ENCODE measurements at regions not wholly inside any gene's neighbourhood (a gene's known extent, or its start where the extent isn't known, plus 50 kb on each side); places are given as distances from the start of the nearest gene placed in this dataset.

DNA sequence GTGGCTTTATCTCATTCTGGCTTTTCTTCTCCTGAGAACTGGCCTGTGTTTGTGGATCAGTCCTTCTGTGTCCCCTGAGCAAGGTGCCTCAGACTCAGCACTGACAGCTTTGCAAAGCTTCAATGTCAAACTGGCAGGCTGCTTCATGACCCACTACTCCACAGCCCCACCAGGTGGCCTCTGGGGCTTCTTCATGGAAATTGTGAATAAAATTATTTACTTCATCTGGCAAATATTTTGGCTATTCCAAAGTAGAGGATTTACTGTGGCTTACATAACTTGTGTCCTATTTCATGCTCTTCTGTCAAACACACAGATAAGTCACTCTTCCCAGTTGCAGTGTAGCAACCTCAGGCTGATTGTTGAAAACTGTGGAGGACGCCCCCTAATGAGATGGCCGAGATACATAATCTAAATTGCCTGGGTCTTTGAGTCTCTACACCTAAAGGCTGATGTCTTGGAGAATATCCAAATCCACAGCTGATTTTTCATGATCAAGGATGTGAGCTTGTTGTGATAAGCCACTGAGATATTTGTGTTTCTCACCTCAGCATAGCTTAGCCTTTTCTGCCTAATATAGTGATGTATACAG is 721.9 kb upstream of the SLC10A2 start:
- DNase-seq, result no peak

- DNase-seq, result no peak
Observed at GRCh38 chr13:103772576-103772975, 706.4 kb upstream of the SLC10A2 start.

DNA sequence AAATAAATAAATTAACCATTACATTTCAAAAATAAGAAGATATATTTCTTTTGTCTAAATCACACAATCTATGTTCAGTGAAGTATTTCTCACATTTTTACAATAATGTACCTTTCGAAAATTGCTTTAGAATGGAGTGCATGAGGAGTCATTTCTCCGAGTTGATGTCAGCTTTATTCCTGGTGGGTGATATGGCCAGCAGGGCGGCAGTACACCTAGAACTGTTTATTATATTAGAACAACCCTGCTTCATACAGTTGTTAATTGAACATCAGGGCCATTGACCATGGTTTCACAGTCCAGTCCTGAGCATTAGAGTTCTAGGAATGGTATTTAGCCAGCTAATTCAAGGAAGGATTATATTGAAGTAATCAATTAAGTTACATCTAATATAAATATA is 696.3 kb upstream of the SLC10A2 start:
- DNase-seq, result no peak

DNA sequence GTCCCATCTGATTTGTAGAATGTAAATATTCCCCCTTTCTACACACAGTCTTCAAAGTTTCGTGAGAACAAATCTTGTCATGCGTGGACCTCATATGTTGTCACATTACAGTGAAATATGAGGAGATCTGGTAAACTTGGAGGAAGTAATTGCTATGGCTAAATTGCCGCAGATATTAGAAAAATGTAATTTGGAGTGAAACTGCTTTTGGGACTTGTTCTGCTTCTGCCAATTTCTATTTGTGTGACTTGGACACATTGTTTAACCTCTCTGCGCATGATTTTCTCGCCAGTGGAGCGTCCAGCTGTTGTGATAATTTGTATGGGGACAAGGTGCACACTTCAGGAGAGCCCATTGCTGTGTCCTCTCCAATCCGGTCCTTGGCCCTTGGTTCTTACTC is 693.1 kb upstream of the SLC10A2 start:
- no peak for DNase-seq

DNA sequence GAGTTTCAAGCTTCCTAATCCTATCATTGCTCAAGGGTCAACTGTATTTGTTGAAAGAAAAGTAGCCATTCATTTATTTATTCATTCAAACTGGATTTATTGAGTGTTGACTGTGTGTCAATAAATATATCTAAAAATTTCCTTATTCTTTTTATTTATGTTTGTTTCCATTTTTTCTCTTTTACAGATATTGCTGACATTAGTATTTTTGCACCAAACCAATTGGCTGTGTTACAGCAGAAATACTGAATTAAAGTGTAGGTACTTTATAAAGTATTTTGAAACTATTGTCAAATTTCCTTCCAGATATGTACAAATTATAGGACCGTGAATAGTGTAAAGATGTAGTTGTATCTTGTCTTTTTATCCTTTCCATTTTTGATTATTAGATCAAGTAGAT is 692.0 kb upstream of the SLC10A2 start:
- no peak for DNase-seq

GRCh38 chr13:103757361-103757760 is 691.1 kb upstream of the SLC10A2 start:
- DNase-seq, result no peak

- DNase-seq, result no peak
Observed at GRCh38 chr13:103754783-103755182, 688.6 kb upstream of the SLC10A2 start.

DNA sequence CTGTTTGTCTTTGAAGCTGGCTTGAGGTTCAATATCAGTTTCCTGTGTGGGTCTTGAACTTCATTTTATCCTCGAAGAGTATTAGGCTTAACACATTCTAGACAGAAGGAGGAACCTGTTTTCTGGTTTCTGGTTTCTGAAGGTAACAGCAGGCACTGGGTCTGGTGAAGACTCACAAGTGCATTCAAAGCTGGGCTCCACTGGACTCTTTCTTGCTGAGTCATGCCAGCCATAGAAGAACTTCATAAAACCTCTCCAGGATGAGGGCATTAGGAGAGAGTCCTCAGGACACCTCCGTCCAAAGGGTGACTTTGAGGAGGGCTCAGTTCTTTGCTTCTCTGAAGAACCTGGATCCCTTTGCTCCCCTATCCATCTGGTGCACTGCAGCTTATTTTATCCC is 668.6 kb upstream of the SLC10A2 start:
- DNase-seq, result no peak

DNA sequence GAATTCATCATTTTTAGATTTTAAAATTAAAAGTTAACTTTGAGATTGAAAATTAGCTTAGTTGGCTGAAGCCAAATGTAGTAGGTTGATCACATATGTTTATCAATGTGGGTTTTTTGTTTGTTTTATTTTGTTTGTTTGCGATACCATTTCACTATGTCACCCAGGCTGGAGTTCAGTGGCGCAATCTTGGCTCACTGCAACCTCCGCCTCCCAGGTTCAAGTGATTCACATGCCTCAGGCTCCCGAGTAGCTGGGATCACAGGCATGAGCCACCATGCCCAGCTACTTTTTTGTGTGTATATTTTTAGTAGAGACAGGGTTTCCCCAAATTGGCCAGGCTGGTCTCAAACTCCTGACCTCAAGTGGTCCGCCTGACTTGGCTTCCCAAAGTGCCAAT is 665.7 kb upstream of the SLC10A2 start:
- DNase-seq, result no peak

GRCh38 chr13:103730407-103730806 is 664.2 kb upstream of the SLC10A2 start:
- DNase-seq, result no peak

- no peak for DNase-seq
Observed at GRCh38 chr13:103726808-103727207, 660.6 kb upstream of the SLC10A2 start.

DNA sequence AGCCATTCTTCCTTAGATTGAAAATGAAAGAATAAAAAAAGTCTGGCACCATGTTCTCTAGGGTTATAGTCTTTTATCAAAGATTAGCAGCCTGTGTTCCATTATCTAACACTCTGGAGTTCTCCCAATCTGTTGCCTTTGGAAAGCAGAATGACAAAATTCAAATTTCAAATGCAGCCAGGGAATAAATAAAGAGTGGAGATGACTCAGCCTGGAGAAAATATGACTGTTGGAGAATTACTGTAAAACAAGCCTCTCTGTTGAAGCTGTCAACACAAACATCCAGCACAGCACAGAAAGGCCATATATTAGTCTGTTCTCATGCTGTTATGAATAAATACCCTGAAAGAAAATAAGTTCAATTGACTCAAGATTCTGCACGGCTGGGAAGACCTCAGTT is 650.5 kb upstream of the SLC10A2 start:
- DNase-seq, result no peak

DNA sequence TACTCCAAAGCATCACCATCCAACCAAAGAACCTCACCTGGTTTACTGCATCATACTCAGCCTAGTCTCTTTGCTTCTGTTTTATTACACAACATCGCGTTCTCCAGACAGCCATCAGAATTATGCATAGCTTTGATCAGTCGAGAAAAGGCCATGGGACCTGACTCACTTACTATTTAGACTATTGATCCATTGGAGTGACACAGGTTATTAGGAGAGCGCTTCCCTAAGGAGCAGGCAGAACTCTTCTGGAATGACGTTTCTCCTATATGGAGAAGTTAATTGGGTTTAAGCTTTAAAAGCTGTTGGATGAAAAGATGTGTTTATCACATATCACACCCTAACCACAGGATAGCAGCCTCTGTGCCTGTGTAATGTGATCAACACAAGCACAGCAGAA is 649.1 kb upstream of the SLC10A2 start:
- no peak for DNase-seq

DNA sequence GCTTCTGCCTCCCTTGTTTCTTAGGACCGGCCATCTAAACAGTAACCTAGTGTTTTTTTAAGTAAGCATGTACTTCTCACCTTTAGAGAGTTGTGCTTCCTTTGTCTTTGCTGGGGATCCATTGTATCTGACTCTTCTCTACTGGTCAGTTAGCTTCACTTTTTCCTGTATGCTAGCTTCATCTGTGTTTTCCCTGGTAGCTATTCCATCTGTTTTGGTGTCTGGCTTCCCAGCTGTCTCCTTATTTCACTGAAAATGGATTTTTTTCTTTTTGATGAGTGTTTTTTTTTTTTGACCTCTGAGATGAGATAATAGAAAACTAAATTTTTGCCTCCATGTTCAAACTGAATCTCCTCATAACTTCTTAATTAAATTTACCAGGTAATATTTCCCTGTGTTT is 637.0 kb upstream of the SLC10A2 start:
- no peak for DNase-seq

GRCh38 chr13:103698000-103698399 is 631.8 kb upstream of the SLC10A2 start:
- no peak for DNase-seq

GRCh38 chr13:103695320-103695719 is 629.1 kb upstream of the SLC10A2 start:
- DNase-seq, result no peak

GRCh38 chr13:103694471-103694870 is 628.3 kb upstream of the SLC10A2 start:
- DNase-seq, result no peak

DNA sequence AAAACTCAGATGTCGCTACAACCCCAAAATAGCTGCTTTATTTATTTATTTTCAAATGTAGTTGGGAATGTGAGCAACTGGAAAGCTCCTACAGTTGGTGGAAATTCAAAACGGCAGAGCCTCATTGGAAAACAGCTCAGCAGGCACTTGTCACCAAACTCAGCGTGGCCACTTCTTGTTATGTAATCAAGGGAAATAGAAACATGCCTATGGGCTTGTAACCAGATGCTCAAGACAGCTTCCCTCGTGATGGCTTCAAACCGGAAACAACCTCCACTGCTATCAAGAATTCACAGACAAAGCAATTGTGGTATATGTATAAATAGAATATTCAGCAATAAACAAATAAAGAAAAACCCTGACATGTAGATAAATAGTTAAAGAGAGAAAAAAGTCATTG is 627.8 kb upstream of the SLC10A2 start:
- DNase-seq, result no peak

- DNase-seq, result no peak
Observed at GRCh38 chr13:103692442-103692841, 626.2 kb upstream of the SLC10A2 start.

- no peak for DNase-seq
Observed at GRCh38 chr13:103676329-103676728, 610.1 kb upstream of the SLC10A2 start.

- DNase-seq, result no peak
Observed at GRCh38 chr13:103671547-103671946, 605.3 kb upstream of the SLC10A2 start.

DNA sequence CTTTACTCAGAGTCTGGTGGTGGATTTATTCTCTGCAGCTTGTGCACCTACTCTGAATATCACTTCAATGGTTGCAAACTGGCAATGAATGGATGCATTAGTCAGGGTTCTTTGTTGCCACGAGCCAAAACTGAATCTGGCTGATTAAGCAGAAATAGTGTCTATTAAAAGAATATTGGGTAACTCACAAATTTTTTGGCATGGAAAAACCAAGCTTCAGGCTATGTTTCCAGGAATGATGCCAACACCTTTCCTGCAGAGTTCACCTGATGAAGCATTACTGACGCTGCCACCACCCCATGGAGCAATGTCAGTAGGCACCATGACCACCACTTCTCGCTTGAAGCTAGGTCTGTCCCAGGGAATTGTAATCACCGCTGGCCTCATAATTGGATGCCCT is 597.8 kb upstream of the SLC10A2 start:
- DNase-seq, result no peak

DNA sequence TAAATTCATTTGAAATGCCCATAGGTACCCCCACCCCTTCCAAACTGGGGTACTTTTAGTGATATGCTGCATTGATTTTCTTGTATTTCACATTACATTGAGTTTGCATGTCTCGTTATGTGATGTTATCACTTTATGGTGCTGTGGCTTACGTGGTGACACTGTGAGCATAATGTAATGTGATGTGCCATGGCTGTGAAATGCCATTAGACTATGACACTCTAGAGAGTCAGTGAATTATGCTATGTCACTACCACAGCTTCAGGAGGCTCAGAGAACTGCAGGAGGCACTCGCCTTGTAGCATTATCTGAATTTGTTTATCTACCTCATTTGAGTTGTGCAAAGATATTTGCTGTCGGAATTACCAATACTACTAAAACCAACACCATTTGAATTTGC is 590.1 kb upstream of the SLC10A2 start:
- DNase-seq, result no peak

- no peak for DNase-seq
Observed at GRCh38 chr13:103640606-103641005, 574.4 kb upstream of the SLC10A2 start.

DNA sequence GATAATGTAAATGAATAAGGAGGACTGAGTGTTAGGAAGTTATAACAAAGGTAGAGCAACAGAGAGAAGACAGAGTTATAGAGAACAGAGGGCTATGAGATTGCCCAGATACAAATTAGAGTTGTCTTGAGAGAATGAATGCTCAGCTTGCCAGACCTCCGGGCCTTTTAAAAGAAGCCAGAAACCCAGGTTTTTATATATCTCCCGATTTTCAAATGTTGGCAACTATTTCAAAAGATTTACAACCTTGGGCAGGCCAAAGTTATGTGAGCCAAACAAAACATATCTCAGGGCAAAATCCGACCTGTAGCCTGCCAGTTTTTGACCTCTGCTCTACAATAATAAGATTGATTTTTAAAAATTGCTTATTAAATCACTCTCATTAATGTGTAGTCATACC is 573.1 kb upstream of the SLC10A2 start:
- no peak for DNase-seq

- no peak for DNase-seq
Observed at GRCh38 chr13:103638706-103639105, 572.5 kb upstream of the SLC10A2 start.

Measured in fibroblast of skin of right quadriceps (primary cell).